ENCODE measurements at regions not wholly inside any gene's neighbourhood (a gene's known extent, or its start where the extent isn't known, plus 50 kb on each side); places are given as distances from the start of the nearest gene placed in this dataset.
"Not testable (repeated sequence)": the region's sequence is repeated elsewhere in the genome, so short reads cannot be mapped to it uniquely, and the experiment has no call there.

DNA sequence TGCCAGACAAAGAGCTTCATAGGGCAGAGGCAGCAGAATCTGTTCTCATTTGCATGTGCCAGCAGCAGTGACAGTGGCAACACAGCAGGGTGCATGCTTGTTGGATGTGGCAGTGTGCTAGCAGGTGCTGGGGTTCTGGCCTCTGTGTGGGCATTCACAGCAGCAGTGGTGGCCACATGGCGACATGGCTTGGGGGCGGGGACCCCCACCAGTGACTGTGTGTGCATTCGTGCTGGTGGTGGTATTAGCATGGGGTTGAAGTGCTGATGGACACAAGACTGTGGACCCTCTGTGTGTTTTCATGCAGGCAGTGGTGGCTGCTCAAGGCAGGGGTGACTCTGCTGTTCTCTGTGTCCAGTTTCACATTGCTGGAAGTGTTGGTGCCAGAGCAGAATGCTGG, 183.2 kb upstream of the PDE4D start:
- TF ChIP-seq CTCF (conservative IDR thresholded peaks at IDR 0.05; ENCODE audit: low read depth, low read length), result no peak
- DNase-seq (ENCODE audit: low read depth), result no peak
- no peak overlapping the region for H3K4me3 ChIP-seq (ENCODE audit: low read depth, low read length)

- TF ChIP-seq CTCF (conservative IDR thresholded peaks at IDR 0.05; ENCODE audit: low read depth, low read length), result no peak
- no peak overlapping the region for H3K4me3 ChIP-seq (ENCODE audit: low read depth, low read length)
- peak; percentile 56 for DNase-seq (ENCODE audit: low read depth)
Observed at GRCh38 chr5:60066502-60066901, 173.0 kb upstream of the PDE4D start.

DNA sequence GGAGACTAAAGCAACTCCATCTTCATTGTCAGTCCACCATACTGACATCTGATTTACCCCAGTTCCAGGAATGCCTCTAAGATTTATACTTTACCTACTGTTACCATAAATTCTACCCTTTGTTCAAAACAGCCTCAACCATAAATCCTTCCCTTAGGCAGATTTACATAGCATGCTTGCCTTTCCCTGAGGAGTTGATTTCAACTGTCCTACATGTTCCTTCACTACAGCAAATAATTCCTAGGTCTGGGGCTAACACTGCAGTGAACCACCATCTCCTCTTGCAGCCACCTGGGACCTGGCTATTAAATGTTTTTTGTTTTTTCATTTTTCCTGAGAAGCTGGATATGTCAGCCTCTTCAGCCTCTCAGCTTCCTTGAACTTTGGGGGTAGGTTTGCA, 166.9 kb upstream of the PDE4D start:
- no peak for TF ChIP-seq CTCF (conservative IDR thresholded peaks at IDR 0.05; ENCODE audit: low read depth, low read length)
- no peak overlapping the region for H3K4me3 ChIP-seq (ENCODE audit: low read depth, low read length)
- no peak for DNase-seq (ENCODE audit: low read depth)

DNA sequence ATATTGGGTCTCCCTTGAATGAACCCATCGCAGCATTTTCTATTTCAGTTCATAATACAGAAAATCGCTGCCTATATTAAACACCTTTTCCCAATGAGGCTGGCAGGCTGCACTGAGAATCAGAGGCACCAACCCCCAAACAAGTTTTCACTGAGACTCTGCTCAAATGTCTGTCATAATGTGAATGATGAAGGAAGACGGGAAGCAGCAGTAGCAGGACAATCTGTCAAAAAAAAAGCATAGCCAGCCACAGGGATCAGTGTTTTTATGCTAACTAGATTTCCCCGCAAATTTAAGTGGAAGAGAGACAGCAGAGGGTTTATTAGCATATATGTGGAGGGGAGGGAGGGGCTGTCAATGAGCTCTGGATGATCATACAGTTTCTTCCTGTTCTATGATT, 162.7 kb upstream of the PDE4D start:
- TF ChIP-seq CTCF (conservative IDR thresholded peaks at IDR 0.05; ENCODE audit: low read depth, low read length), result no peak
- no peak overlapping the region for H3K4me3 ChIP-seq (ENCODE audit: low read depth, low read length)
- no peak for DNase-seq (ENCODE audit: low read depth)

DNA sequence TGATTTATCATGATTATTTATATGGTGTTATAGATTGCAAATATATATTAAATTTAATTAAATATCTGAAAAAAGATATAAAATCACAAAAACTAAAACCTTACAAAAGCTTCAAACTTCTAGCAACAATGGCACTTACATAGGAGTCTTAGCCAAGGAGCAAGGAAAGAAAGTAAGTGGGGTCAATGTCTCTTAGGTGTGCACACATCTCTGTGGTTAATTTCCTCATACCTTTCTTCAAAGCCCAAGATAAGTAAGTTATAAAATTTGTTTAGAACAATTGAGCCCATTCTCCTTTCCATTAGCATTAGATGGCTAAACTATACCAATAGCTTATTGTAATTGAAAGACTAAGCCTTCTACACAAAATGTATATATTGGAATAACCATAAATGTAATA, 161.6 kb upstream of the PDE4D start:
- no peak for TF ChIP-seq CTCF (conservative IDR thresholded peaks at IDR 0.05; ENCODE audit: low read depth, low read length)
- H3K4me3 ChIP-seq (ENCODE audit: low read depth, low read length), result no peak overlapping the region
- no peak for DNase-seq (ENCODE audit: low read depth)

DNA sequence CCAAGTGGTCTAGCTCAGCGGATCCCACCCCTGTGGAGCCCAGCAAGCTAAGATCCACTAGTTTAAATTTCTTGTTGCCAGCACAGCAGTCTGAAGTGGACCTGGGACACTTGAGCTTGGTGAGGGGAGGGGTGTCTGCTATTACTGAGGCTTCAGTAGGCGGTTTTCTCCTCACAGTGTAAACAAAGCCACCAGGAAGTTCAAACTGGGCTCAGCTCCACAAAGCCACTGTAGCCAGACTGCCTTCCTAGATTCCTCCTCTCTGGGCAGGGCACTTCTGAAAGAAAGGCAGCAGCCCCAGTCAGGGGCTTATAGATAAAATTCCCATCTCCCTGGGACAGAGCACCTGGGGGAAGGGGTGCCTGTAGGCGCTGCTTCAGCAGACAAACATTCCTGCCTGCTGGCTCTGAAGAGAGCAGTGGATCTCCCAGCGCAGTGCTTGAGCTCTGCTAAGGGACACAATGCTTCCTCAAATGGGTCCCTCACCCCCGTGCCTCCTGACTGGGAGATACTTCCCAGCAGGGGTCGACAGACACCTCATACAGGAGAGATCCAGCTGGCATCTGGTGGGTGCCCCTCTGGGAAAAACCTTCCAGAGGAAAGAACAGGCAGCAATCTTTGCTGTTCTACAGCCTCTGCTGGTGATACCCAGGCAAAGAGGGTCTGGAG, 148.6 kb upstream of the PDE4D start:
- DNase-seq (ENCODE audit: low read depth), result peak; percentile 9

GRCh38 chr5:60041508-60041907, 148.0 kb upstream of the PDE4D start:
- not testable (repeated sequence) for H3K4me3 ChIP-seq (ENCODE audit: low read depth, low read length); DNase-seq (ENCODE audit: low read depth)

More for the DNA sequence above, 148.6 kb upstream of the PDE4D start:
- H3K4me3 ChIP-seq (ENCODE audit: low read depth, low read length), result not testable (repeated sequence)

DNA sequence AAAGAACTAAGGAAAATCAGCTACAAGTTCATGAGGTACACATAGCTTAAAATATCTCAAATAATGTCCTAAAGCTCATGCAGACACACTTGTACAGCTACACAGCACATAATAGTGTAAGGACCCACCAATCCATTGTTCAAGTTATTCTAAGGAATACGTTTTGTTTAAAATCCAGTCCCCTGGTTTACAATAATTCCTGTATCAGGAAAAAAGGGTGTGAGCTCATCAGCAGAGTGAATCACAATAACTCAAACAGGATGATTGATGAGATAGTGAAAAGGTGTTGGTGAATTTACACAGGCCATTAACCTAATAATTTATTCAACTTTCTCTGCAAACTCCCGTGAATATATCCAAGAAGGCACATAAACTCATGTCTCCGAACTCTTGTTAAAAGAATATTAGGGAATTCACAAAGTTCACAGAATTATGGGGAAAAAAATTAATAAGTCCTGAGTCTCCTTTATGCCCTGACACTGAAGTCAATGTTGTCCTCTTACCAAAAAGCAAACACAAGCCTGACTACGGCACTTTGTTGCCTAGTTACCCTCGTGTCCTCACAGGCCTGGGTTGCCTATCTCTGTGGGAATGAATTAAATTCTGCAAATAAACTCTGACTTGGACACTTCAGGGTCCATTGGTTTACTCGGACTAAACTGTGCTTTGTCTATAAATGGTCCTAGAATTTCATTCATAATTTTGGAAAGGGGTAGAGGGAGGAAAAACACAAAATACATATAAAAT, 142.8 kb upstream of the PDE4D start:
- H3K4me3 ChIP-seq (ENCODE audit: low read depth, low read length), result no peak overlapping the region
- no peak for TF ChIP-seq CTCF (conservative IDR thresholded peaks at IDR 0.05; ENCODE audit: low read depth, low read length)
- DNase-seq (ENCODE audit: low read depth), result no peak

Data from choroid plexus epithelial cell (primary cell).